Upper lobe of left lung (tissue), 4 donors: ENCODE measurements at regions not wholly inside any gene's neighbourhood (a gene's known extent, or its start where the extent isn't known, plus 50 kb on each side); places are given as distances from the start of the nearest gene placed in this dataset.

Experiments used
- POLR2A ChIP-seq, 4 donors: fragments of 450-650 bp; IDR thresholded peaks; one replicate each; pipeline ENCODE4 v1.5.1; 2016 to 2017; ENCODE audit warnings: antibody characterized with exemption in 4 of 4, mild to moderate bottlenecking in 2 of 4
- TF ChIP-seq, protein P1 (sequence below), 6 experiments: fragments of 450-650 bp in 4 of 6; fragments of 200-600 bp in 2 of 6; sonication (generic) in 2 of 6; IDR thresholded peaks; one replicate each; pipeline ENCODE4 v1.5.1; 2016 to 2019; ENCODE audit warnings: antibody characterized with exemption in 6 of 6

GRCh38 chr20:7452890-7453289 is 487.4 kb downstream of the HAO1 start:
- TF ChIP-seq, protein P1, sequence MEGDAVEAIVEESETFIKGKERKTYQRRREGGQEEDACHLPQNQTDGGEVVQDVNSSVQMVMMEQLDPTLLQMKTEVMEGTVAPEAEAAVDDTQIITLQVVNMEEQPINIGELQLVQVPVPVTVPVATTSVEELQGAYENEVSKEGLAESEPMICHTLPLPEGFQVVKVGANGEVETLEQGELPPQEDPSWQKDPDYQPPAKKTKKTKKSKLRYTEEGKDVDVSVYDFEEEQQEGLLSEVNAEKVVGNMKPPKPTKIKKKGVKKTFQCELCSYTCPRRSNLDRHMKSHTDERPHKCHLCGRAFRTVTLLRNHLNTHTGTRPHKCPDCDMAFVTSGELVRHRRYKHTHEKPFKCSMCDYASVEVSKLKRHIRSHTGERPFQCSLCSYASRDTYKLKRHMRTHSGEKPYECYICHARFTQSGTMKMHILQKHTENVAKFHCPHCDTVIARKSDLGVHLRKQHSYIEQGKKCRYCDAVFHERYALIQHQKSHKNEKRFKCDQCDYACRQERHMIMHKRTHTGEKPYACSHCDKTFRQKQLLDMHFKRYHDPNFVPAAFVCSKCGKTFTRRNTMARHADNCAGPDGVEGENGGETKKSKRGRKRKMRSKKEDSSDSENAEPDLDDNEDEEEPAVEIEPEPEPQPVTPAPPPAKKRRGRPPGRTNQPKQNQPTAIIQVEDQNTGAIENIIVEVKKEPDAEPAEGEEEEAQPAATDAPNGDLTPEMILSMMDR (IDR thresholded peaks at IDR 0.05): no peak
- no peak for TF ChIP-seq POLR2A (IDR thresholded peaks at IDR 0.05)
